ENCODE measurements at regions not wholly inside any gene's neighbourhood (a gene's known extent, or its start where the extent isn't known, plus 50 kb on each side); places are given as distances from the start of the nearest gene placed in this dataset.
"Not testable (repeated sequence)": the region's sequence is repeated elsewhere in the genome, so short reads cannot be mapped to it uniquely, and the experiment has no call there.

- not testable (repeated sequence) for DNase-seq (ENCODE audit: low read depth in 2 of 2)
Measured at GRCh38 chr1:224029286-224030025, 84.5 kb upstream of the FBXO28 start.

- DNase-seq (ENCODE audit: low read depth in 2 of 2): not testable (repeated sequence)
Measured at GRCh38 chr1:224028802-224029201, 85.1 kb upstream of the FBXO28 start.

DNA sequence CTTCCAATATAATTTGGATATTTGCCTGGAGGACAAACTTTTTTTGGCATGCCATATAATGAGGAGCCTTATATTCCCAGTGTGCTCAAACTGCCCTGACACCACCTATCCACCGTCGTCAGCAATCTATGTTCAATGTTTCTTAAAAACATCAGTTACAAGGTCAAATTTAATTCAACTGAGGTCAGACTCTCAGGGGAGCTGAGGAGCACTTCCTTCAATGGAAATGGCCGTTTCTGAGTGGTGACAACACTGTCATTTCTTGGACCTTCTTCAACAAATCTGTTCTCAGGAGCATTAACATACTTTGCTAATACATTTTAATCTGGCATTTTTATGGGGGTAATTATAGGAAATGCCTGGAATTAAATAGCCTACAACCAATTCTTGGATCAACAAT lies 90.8 kb upstream of the FBXO28 start:
- DNase-seq (ENCODE audit: low read depth in 2 of 2): not testable (repeated sequence)

DNA sequence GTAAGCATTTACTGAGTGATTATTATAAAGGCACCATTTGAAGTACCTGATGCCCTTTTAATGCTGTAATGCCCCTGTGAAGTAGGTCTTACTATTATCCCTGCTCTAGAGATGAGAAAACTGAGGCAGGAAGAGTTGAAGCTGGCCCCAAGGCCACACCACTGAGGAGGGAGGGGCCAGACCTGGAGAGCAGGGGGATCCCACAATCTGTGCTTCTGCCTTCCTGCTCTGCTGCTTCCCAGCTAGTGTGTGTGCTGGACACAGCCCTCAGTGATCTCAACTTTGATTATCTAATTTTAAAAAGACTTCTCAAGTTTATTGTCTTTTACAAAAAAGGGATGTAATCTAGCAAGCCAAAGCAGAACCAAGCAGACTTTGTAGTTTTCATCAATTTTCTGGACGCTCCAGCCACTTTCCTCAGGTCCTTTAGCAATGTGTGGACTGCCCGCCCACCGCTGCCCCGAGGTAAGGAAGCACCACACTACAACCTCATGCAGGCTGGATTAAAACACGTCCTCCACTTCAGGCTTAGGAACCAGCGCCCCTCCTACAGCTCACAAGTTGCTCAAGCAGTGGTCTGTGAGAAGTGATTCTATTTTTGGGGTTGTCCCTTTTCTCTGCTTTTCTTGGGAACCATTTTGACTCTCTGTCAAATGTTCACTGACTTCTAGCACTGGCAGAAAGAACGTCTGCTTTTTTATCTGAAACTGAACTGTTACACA lies 91.5 kb upstream of the FBXO28 start:
- DNase-seq (ENCODE audit: low read depth in 2 of 2): not testable (repeated sequence)

DNA sequence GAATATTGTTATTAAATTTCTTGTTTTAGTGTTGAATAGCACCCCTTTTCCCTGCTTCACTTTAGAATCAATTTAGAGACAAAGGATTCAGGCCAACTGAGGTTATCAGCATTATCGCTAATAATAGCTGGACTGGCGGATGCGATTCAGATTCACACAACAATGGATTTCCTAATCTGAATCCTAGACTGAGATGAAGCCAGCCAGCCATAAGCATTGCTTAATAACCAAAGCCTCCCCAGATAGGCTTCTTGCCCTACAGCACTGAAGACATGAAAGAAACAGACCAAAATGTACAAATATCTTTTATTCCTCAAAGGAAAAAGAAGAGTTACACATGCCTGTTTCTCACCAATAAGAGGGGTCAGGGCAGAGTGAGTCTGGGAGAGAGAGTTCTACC lies 94.0 kb upstream of the FBXO28 start:
- DNase-seq (ENCODE audit: low read depth in 2 of 2): not testable (repeated sequence)

DNA sequence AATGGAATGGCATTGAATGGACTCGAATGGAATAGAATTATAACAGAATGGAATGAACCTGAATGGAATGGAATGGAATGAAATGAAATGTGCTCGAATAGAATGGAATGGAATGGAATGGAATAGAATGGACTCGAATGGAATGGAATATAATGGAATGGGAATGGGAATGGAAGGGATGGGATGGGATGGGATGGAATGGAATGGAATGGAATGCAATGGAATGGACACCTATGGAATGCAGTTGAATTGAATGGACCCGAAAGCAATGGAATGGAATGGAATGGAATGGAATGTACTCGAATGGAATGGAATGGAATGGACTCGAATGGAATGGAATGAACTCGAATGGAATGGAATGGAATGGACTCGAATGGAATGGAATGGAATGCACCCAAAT lies 98.1 kb upstream of the FBXO28 start:
- DNase-seq (ENCODE audit: low read depth in 2 of 2): not testable (repeated sequence)

- DNase-seq (ENCODE audit: low read depth in 2 of 2): no peak
Measured at GRCh38 chr1:224014330-224014649, 99.6 kb upstream of the FBXO28 start.

GRCh38 chr1:224013626-224014329 lies 100.1 kb upstream of the FBXO28 start:
- not testable (repeated sequence) for DNase-seq (ENCODE audit: low read depth in 2 of 2)

DNA sequence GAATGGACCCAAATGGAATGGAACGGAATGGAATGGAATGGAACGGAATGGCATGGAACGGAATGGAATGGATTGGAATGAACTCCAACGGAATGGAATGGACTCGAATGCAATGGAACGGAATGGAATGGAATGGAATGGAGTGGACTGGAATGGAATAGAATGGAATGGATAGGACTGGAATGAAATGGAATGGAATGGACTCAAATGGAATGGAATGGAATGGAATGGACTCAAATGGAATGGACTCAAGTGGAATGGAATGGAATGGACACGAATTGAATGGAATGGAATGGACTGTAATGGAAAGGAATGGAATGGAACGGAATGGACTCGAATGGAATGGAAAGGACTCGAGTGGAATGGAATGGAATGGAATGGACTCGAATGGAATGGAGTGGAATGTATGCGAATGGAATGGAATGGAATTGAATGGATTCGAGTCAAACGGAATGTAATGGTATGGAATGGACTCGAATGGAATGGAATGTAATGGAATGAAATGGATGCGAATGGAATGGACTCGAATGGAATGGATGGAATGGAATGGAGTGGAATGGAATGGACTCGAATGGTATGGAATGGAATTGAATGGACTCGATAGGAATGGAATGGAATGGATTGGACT lies 101.0 kb upstream of the FBXO28 start:
- DNase-seq (ENCODE audit: low read depth in 2 of 2): not testable (repeated sequence)

DNA sequence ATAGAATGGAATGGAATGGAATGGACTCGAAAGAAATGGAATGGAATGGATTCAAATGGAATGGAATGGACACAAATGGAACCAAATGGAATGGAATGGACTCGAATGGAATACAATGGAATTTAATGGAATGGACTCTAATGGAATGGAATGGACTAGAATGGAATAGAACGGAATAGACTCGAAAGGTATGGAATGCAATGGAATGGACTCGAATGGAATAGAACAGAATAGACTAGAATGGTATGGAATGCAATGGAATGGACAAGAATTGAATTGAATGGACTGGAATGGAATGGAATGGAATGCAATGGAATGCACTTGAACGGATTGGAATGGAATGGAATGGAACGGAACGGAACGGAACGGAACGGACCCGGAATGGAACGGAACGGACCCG lies 101.7 kb upstream of the FBXO28 start:
- DNase-seq (ENCODE audit: low read depth in 2 of 2): not testable (repeated sequence)

DNA sequence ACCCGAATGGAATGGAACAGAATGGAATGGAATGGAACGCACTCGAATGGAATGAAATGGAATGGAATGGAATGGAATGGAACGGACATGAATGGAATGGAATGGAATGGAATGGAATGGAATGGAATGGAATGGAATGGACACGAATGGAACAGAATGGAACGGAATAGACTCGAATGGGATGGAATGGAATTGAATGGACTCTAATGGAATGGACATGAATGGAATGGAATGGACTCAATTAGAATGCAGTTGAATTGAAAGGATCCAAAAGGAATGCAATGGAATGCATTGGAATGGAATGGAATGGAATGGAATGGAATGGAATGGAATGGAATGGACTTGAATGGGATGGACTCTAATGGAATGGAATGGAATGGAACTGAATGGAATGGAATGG lies 102.2 kb upstream of the FBXO28 start:
- not testable (repeated sequence) for DNase-seq (ENCODE audit: low read depth in 2 of 2)

DNA sequence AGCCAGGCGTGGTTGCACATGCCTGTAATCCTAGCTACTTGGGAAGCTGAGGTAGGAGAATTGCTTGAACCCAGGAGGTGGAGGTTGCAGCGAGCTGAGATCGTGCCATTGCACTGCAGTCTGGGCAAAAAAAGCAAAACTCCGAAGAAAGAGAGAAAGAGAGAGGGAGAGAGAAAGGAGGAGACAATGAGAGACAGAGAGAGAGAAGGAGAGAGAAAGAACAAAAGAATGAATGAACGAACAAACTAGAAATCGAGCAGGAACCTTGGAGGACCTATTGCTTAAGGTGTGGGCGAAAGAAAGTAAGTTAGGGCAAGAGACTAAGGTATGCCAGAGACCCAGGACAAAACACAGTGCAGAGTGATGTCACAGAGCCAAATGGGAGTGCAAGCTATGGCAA lies 102.8 kb upstream of the FBXO28 start:
- DNase-seq (ENCODE audit: low read depth in 2 of 2): not testable (repeated sequence)

DNA sequence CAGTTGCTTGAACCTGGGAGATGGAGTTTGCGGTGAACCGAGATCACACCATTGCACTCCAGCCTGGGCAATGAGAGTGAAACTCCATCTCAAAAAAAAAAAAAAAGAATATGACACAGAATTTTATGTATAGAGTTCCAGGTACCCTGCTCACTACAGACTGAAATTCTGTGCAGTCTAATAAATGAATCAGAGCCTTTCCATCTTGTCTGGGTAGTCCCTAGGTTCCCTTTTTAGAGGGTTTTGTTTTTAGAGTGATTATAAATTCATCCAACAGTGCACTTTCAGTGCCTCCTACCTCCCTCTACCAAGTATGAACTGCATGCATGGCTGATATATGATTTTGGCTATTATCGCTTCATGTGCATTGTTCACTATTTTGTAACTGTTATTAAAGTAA lies 107.9 kb upstream of the FBXO28 start:
- DNase-seq (ENCODE audit: low read depth in 2 of 2): not testable (repeated sequence)

DNA sequence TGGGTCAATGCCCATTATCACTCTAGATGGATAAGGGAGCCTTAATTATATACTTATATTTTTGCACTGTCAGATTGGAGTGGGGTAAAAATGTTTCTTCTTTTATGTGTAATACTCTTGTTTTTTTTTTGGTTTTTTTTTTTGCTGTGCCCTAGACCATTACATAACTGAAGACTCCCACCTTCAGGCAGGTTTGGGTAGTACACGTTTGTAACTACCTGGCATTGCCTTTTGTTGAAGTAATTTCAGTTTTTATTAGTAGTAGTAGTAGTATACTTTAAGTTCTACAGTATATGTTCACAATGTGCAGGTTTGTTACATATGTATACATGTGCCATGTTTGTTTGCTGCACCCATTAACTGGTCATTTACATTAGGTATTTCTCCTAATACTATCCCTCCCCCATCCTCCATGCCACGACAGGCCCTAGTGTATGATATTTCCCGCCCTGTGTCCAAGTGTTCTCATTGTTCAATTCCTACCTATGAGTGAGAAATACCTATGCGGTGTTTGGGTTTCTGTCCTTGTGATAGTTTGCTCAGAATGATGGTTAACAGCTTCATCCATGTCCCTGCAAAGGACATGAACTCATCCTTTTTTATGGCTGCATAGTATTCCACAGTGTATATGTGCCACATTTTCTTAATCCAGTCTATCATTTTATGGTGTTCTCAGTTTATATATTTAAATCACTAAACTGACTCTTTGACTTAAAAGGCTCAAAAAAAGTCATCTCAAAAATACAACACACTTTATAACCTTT lies 109.2 kb upstream of the FBXO28 start:
- DNase-seq (ENCODE audit: low read depth in 2 of 2): not testable (repeated sequence)

DNA sequence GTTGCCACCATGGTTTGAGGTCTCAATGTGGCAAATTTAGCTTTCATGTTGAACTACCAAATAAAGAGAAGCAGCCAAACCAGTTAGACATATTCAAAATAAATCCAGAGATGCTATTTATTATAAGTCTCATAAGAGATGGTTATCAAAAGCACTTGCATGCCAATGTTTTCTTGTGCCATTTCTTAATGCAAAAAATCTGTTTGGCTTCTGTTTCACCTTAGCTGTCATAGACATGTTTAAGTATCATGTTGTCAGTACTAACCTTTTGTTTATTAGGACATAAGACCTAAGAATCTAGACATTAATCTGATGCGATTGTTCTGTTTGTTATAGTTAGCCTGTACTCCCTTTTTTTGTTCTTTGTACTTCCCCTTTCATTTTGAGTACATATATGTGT lies 110.0 kb upstream of the FBXO28 start:
- not testable (repeated sequence) for DNase-seq (ENCODE audit: low read depth in 2 of 2)

GRCh38 chr1:224001757-224002156 lies 112.2 kb upstream of the FBXO28 start:
- not testable (repeated sequence) for DNase-seq (ENCODE audit: low read depth in 2 of 2)

DNA sequence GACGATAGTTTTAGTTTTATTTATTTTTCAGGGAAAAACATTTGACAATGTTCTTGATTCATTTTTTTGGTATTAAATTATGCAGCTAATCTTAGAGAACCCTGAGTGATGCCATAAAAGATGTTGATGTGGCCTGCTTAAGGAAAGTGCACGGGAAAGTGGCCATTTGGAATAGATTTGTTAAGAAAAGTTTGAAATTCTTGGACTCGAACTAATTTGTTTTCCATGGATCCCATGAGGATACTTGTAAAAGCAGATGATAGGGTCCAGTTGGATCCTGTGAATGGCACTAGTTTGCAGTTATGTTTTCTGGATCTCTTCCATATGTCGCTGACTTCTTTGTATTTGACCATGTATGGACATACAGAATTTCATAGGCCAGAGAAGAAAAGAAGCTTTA lies 114.2 kb upstream of the FBXO28 start:
- DNase-seq (ENCODE audit: low read depth in 2 of 2): not testable (repeated sequence)

GRCh38 chr1:223998676-223999455 lies 115.0 kb upstream of the FBXO28 start:
- DNase-seq (ENCODE audit: low read depth in 2 of 2): not testable (repeated sequence)

DNA sequence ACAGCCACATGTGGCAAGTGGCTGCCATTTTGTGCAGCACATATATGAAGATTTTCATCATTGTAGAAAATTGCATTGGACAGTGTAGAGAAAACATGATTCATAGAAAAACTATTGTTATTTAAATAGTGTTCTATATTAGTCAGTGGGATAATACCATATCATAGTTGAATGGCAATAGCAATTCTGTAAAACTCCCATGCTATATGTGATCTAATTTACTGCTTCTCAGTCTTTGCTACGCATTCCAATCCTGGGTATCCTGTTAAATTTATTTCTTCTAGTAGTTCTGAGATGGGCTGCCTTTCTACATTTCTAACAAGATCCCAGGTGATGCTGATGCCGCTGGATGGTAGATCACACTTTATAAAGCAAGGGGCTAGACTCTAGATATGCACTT lies 117.5 kb upstream of the FBXO28 start:
- not testable (repeated sequence) for DNase-seq (ENCODE audit: low read depth in 2 of 2)

DNA sequence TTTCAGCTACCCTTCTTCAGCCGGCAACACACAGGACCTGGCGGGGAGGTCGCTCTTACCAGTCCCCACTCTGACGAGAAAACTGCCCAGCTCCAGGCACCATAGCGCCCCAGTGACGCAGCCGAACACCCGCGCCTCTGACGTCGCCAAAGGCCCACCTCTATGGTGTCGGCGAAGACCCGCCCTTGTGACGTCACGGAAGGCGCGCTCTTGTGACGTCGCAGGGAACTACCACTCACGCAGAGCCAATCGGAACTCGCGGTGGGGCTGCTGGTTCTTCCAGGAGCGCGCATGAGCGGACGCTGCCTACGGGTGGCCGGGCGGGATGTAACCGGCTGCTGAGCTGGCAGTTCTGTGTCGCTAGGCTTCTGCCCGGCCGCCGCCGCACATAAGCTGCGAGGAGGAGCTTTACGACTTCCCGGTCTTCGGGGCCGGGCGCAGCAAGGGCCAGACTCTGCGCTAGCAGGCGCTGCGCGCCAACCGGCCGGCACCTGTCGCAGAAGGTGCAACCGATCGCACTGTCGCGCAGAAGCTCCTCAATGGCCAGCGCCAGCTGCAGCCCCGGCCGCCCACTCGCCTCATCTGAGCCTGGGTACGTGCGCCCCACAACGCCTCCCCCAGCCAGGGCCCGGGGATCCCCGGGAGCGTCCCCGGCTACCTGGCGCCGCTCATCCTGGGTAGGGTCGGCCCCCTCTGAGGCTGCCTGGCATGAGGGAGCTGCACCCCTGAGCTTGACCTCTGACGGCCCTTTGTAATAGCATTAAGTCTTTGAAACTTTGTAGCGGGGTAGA lies 121.3 kb upstream of the FBXO28 start:
- DNase-seq (ENCODE audit: low read depth in 2 of 2): peak; percentile 97 to 98
